GM23248 (cell line): ENCODE measurements at regions not wholly inside any gene's neighbourhood (a gene's known extent, or its start where the extent isn't known, plus 50 kb on each side); places are given as distances from the start of the nearest gene placed in this dataset.
"Not testable (repeated sequence)": the region's sequence is repeated elsewhere in the genome, so short reads cannot be mapped to it uniquely, and the experiment has no call there.

ENCODE experiments used
- EZH2 ChIP-seq: fragments of 200-600 bp; sonication (generic); IDR thresholded peaks from 2 replicates; pipeline ENCODE4 v1.6.1; 2018; ENCODE audit warnings: antibody characterized with exemption, mild to moderate bottlenecking; ENCODE audit not compliant: insufficient read depth, poor library complexity, severe bottlenecking
- EZH2phosphoT487 ChIP-seq: fragments of 200-600 bp; sonication (generic); IDR thresholded peaks from 2 replicates; pipeline ENCODE4 v1.6.1; 2018; ENCODE audit warnings: antibody characterized with exemption, moderate library complexity, mild to moderate bottlenecking, low read depth; ENCODE audit not compliant: insufficient read depth

GRCh38 chr1:232332710-232333418, 297.1 kb downstream of the SIPA1L2 start:
- TF ChIP-seq EZH2, EZH2phosphoT487: not testable (repeated sequence)
